ENCODE measurements at regions not wholly inside any gene's neighbourhood (a gene's known extent, or its start where the extent isn't known, plus 50 kb on each side); places are given as distances from the start of the nearest gene placed in this dataset.

DNA sequence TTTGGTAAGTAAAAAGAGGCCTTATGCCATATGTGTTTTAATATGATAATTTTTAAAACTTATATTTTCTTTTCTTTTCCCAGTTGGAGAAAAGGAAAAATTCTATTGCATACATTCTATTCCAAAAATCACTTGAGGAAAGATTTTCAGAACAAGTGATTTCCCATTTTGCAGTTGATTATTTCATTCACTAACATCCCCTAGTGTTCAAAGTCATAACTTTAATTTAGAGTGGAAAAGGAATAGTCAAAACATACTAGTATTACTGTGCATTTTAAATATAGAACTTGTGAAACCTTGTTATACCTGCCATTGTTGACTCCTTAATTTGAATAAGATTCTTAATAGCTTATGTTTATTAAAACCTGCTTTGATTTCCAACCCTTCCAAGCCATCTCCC lies 1157.6 kb upstream of the ADGRL4 start:
- DNase-seq (ENCODE audit: low spot score): no peak
- TF ChIP-seq, protein P1, sequence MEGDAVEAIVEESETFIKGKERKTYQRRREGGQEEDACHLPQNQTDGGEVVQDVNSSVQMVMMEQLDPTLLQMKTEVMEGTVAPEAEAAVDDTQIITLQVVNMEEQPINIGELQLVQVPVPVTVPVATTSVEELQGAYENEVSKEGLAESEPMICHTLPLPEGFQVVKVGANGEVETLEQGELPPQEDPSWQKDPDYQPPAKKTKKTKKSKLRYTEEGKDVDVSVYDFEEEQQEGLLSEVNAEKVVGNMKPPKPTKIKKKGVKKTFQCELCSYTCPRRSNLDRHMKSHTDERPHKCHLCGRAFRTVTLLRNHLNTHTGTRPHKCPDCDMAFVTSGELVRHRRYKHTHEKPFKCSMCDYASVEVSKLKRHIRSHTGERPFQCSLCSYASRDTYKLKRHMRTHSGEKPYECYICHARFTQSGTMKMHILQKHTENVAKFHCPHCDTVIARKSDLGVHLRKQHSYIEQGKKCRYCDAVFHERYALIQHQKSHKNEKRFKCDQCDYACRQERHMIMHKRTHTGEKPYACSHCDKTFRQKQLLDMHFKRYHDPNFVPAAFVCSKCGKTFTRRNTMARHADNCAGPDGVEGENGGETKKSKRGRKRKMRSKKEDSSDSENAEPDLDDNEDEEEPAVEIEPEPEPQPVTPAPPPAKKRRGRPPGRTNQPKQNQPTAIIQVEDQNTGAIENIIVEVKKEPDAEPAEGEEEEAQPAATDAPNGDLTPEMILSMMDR (IDR thresholded peaks at IDR 0.05; ENCODE audit: extremely low read depth, missing control alignments): no peak

DNA sequence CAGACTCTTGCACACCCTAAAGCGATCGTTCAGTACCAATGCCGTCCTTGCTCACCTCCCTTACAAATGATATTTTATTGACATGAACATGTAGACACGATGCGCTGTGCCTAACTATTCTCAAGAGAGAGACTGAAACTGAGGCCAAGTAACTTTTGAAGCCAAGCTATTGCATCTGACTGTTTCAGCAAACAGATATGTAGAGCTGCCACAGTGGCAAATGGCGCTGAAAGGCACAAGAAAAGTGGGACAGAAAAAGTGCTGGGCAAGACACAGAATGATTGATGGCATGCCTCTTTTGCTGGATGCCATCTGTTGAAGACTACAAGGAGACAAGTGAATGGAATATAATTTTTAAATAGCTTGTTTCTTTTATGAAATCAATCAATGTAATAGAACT lies 1157.2 kb upstream of the ADGRL4 start:
- TF ChIP-seq, protein P1 (IDR thresholded peaks at IDR 0.05; ENCODE audit: extremely low read depth, missing control alignments): no peak
- no peak for DNase-seq (ENCODE audit: low spot score)

DNA sequence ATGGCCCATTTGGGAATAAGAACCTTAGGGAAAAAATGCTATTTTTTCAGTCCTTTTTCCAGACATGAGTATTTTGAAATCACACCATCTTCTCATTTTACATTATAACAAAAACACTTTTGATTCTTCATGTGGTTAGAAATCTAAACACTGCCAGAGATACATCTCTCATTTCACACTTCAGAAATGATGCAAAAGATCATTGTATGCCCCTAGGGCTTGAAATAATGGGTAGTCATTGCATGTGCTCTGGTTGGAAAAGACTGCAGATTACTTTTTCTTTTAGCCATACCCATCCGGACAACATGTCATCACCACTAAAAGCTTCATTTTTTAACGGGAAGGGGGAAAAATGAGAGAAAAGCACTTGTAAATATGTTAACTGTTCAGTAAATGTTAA lies 1152.2 kb upstream of the ADGRL4 start:
- TF ChIP-seq, protein P1 (IDR thresholded peaks at IDR 0.05; ENCODE audit: extremely low read depth, missing control alignments): no peak

DNA sequence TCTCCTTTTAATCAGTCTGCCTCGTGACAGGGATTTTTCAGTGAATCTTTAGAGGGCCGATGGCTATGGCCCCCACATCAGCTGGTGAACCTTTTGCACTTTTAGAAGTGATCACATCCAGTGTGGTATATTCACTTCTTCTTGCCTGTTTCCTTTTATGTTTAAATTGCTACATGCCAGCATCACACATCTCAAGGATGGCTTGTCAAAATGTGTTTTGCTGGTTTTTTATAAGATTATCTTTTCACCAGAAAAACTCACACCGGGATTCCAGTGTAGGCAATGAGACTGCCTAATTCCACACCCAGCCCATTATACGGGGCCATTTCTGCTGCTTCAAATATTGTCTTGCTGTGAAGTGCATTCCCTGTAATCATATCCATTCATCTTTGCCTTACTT lies 1151.7 kb upstream of the ADGRL4 start:
- DNase-seq (ENCODE audit: low spot score): no peak
- TF ChIP-seq, protein P1 (IDR thresholded peaks at IDR 0.05; ENCODE audit: extremely low read depth, missing control alignments): no peak

More for the DNA sequence above, 1152.2 kb upstream of the ADGRL4 start:
- no peak for DNase-seq (ENCODE audit: low spot score)

DNA sequence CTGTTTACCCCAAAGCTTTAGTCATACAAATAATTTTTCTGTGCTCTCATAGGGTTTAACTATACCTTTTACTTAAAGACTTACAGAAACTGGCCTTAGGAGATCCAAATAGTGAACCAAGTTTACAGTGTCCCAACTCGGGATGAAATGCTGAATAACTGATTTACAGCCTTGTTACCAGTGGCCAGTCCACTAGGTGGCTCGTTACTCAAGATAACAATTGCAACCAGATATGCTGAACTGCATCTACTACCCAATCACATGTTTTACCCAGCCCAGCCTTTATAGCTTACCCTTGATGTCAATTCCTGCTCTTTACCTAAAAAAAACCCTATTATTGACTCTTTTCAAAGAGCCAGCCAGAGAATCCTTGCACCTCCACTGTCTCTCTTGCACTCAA lies 1148.8 kb upstream of the ADGRL4 start:
- DNase-seq (ENCODE audit: low spot score): no peak
- TF ChIP-seq, protein P1 (IDR thresholded peaks at IDR 0.05; ENCODE audit: extremely low read depth, missing control alignments): no peak

DNA sequence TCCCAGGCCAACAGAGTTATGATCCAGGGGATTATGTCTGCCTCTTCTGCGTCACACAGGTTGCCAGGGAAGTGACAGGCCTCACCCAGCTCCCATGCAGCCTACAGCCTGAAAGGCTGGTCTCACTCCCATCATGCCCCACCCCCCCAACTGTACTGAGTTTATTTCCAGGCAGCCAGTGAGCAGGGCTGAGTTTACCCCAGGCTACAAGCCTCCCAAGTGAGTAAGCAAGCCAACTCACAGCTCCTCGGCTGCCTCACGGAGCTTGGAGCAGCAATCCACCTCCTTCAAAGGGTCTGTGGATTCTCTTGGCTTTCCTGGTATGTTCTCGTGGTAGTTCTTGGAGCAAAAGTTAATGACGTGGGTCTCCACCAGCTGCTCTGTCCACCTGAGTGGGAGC lies 1147.6 kb upstream of the ADGRL4 start:
- no peak for DNase-seq (ENCODE audit: low spot score)
- TF ChIP-seq, protein P1 (IDR thresholded peaks at IDR 0.05; ENCODE audit: extremely low read depth, missing control alignments): no peak

DNA sequence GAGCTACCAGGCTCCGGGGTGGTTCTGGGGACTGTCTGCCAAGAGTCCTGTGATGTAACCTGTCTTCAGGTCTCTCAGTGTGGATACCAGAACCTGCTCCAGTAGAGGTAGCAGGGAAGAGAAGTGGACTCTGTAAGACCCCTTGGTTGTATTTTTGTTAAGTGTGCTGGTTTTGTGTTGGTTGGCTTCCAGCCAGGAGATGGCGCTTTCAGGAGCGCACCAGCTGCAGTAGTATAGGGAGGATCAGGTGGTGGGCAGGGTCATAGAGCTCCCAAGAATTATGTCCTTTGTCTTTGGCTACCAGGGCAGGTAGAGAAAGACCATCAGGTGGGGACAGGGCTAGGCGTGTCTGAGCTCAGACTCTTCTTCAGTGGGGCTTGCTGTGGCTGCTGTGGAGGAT lies 1147.2 kb upstream of the ADGRL4 start:
- no peak for DNase-seq (ENCODE audit: low spot score)

More for the DNA sequence above, 1147.2 kb upstream of the ADGRL4 start:
- TF ChIP-seq, protein P1 (IDR thresholded peaks at IDR 0.05; ENCODE audit: extremely low read depth, missing control alignments): no peak
